Testis (tissue), 2 donors: ENCODE measurements at regions not wholly inside any gene's neighbourhood (a gene's known extent, or its start where the extent isn't known, plus 50 kb on each side); places are given as distances from the start of the nearest gene placed in this dataset.

ENCODE experiments used
- CTCF ChIP-seq, 3 experiments: fragments of 450-650 bp in 2 of 3; fragments of 200-600 bp in 1 of 3; sonication (generic) in 1 of 3; IDR thresholded peaks; one replicate each; pipeline ENCODE4 v1.5.1; 2016 to 2019; ENCODE audit warnings: antibody characterized with exemption in 3 of 3, mild to moderate bottlenecking in 2 of 3, moderate library complexity in 1 of 3
- POLR2A ChIP-seq: fragments of 450-650 bp; IDR thresholded peaks from one replicate; pipeline ENCODE4 v1.6.1; 2017; ENCODE audit warnings: antibody characterized with exemption, mild to moderate bottlenecking, moderate library complexity

- no peak for TF ChIP-seq CTCF (IDR thresholded peaks at IDR 0.05)
- TF ChIP-seq POLR2A: no peak
These were observed 255.0 kb upstream of the SEMA3C start for GRCh38 chr7:81173766-81174281.
